SK-N-SH (cell line): ENCODE measurements at regions not wholly inside any gene's neighbourhood (a gene's known extent, or its start where the extent isn't known, plus 50 kb on each side); places are given as distances from the start of the nearest gene placed in this dataset.

Experiments used
- CTCF ChIP-seq: fragments of 200-600 bp; sonication (generic); IDR thresholded peaks from 2 replicates; pipeline ENCODE4 v1.6.1; 2017; ENCODE audit warnings: antibody characterized with exemption, mild to moderate bottlenecking, moderate library complexity
- NRF1 ChIP-seq: IDR thresholded peaks from 2 replicates; pipeline ENCODE4 v1.6.1; 2012; ENCODE audit warnings: low read depth, mild to moderate bottlenecking, low read length
- TCF12 ChIP-seq: IDR thresholded peaks from 2 replicates; pipeline ENCODE4 v1.4.0; 2012
- ZBTB33 ChIP-seq: IDR thresholded peaks from 2 replicates; pipeline ENCODE4 v1.4.0; 2012; ENCODE audit warnings: low read depth, borderline replicate concordance

- TF ChIP-seq TCF12 (no peak), NRF1 (no peak), ZBTB33 (no peak), CTCF (no peak)
Measured at GRCh38 chr1:30382496-30382895, 340.9 kb downstream of the MATN1 start.
